CMK (cell line): ENCODE measurements at regions not wholly inside any gene's neighbourhood (a gene's known extent, or its start where the extent isn't known, plus 50 kb on each side); places are given as distances from the start of the nearest gene placed in this dataset.
"Not testable (repeated sequence)": the region's sequence is repeated elsewhere in the genome, so short reads cannot be mapped to it uniquely, and the experiment has no call there.

ENCODE experiments used
- DNase-seq: peaks from one replicate; pipeline ENCODE4 v3.0.0-alpha.2; 2010; ENCODE audit warnings: low read depth

DNA sequence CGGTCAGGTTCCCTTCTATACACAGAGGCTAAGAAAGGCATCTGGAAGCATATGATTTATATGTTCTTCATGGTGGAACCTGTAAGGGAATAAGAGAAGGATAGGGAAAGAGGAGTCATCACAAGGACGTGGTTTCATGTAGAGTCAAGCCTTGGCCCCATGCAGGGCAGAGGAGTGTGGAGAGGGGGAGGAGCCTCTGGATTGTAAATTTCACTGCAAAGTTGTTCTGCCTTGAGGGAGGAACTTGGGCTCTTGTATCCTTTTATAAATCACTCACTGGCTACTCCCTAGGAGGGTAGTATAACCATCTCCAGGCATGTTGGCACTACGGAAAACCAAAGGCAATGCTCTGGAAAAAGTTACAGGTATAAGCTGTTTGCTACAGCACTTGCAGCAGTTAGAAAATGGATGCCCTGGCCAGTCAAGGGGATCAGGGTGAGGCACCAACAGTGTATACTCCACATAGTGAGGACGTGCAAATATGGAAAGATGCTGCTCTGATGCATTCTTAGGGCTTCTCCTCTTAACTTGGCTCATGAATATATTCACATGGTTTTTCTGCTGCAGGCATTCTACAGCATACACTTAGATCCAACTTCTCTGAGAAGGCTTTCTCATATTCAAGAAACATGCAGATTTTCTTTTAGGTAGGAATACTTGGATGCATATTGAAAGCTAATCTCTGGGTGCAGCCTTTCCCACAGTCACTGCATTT, 60.3 kb upstream of the ZNF81 start:
- no peak for DNase-seq

DNA sequence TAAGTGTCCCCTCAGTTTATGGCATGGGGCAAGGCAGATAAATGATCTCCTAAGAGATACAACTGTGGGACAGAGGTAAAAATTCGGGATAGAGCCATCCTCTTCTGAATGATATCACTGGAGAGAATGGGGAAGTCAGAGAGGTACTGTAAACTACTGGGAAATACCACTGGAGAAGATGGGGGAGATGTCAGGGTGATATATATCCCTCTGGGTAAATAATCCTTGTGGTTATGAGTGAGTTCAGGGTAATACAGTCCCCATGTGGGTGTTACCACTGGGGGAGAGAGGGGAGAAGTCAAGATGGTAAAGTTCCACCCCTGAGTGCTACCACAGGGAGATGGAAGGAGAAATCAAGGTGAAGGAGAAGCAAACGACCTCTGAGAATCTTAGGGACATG, 63.9 kb upstream of the ZNF81 start:
- DNase-seq, result no peak

DNA sequence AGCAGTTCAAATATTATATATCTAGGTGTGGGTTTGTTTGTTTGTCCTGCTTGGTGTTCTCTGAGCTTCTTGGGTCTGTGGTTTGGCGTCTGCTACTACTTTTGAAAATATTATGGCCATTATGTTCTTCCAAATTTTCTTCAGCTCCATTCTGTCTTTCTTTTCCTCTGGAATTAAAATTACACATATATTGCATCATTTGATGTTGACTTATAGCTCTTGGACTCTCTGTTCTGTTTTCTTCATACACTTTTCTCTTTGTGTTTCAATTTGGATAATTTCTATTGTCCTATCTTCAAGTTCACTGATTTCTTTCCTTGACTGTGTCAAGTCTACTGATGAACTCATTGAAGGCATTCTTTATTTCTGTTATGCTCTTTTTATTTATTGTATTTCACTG, 65.2 kb upstream of the ZNF81 start:
- no peak for DNase-seq

- not testable (repeated sequence) for DNase-seq
Measured at GRCh38 chrX:47762826-47763225, 73.9 kb upstream of the ZNF81 start.

GRCh38 chrX:47752685-47753084, 84.0 kb upstream of the ZNF81 start:
- no peak for DNase-seq

GRCh38 chrX:47751670-47752069, 85.0 kb upstream of the ZNF81 start:
- DNase-seq, result no peak

DNA sequence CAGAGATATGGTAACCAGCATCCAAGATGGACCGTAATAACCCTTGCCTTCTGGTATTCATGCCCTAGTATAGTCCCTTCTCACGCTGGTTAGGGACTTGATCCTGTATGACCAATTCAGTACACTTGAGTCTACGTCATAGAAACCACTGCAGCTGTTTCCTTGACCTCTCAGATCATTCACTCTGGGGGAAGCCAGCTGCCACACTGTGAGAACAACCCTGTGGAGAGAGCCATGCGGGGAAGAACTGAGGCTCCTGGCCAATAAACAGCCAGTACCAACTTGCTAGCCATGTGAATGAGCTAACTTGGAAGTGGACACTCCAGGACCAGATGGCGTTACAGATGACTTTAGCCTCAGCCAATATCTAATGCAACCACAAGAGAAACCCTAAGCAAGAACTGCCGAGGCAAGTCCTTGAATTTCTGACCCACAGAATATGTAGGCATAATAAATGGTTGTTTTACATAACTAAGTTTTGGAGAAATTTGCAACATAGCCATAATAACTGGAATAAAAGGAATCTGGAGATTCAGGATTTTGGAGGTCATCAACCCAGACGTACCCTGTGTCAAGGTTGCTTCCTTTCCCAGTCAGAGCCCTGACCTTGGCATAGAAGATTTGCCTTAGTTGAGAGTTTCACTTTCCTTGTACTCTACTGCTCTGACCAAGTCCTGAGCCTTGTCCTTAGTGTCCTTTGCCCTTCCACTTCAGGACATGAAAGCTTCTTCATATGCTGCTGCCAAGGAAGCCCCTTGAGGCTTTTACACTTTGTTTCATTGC, 87.3 kb upstream of the ZNF81 start:
- DNase-seq, result no peak

DNA sequence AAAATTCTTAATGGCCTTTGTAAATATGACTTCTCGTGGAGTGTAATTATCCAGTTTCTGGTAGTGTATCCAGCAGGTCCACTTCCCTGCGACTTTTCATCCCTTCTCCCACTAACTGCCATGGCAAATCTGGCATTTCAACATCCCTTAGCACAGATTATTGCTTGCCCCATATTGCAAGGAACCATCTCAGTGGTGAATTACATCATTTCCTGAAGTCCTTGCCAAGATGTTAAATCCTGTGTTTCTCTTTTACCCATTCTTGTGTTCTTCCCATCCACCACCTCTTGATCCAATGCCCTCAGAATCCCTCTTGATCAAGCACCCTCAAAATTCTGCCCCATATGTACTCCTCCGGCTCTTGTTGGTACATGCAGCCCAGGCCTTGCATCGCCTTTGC, 88.1 kb upstream of the ZNF81 start:
- DNase-seq, result no peak

- DNase-seq, result no peak
Measured at GRCh38 chrX:47746446-47746845, 87.5 kb upstream of the UXT start.

DNA sequence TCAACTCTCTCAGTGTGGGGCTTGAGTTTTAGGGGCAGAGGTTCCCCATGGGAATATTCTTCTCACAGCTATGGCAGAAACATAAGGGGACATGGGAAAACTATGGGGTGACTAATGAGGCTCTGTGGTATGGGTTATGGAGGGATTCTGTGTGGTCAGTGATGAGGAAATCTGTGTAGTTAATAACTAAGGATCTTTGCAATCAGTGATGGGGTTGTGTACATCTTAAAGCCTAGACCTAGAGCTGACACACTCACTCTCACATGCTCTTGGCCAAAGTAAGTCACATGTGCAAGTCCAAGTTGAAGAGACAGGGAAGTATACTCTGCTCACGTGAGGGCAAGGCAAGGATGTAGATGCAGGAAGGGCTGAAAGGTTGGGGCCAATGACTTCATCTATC, 86.4 kb upstream of the UXT start:
- no peak for DNase-seq

- DNase-seq, result no peak
Measured at GRCh38 chrX:47743504-47743903, 84.5 kb upstream of the UXT start.

DNA sequence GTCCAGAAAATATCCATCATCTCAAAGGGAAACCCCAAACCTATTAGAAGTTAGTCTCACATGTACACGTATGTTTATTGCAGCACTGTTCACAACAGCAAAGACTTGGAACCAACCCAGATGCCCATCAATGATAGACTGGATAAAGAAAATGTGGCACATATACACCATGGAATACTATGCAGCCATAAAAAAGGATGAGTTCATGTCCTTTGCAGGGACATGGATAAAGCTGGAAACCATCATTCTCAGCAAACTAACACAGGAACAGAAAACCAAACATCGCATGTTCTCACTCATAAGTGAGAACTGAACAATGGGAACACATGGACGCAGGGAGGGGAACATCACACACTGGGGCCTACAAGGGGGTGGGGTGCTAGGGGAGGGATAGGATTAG, 79.9 kb upstream of the UXT start:
- not testable (repeated sequence) for DNase-seq

- no peak for DNase-seq
Measured at GRCh38 chrX:47723689-47724088, 64.7 kb upstream of the UXT start.

DNA sequence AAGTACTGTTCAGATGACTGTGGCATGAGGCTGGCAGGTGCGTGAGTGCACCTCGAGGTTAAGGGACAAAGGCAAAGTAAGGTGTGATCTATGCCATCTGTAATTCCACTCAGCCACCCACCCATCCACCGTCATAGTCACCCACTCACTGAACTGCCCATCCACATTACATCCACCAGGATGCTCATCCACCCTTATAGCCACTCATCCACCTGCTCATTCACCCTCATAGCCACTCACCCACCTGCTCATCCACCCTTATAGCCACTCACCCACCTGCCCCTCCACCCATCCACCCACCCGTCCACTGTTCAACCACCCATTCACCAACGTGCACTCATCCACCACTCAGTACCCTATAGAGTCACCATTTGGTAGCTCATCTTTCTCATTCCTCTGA, 64.1 kb upstream of the UXT start:
- no peak for DNase-seq

DNA sequence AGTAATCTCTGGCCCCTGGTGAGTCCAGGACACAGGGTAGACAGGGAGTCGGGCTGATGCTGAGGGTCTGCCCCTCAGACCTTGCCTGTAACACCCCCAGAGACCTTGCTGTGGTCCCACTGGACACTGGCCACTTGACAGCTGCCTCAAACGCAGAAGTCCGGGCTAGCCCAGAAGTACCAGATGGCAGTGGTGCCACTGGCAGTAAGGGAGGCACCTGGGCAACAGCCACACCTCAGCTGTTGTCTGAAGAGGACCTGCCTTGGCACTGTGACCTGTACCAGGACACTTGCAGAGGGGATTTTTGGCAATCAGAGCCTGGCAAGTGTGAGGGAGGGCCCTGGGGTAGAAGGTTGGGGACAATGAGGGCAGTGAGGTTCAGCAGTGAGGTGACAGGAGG, 63.3 kb upstream of the UXT start:
- no peak for DNase-seq

DNA sequence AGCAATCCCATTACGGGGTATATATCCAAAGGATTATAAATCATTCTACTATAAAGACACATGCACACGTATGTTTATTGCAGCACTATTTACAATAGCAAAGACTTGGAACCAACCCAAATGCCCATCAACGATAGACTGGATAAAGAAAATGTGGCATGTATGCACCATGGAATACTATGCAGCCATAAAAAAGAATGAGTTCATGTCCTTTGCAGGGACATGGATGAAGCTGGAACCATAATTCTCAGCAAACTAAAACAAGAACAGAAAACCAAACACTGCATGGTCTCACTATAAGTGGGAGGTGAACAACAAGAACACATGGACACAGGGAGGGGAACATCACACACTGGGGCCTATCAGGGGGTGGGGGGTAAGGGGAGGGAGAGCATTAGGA, 56.1 kb upstream of the UXT start:
- DNase-seq, result not testable (repeated sequence)

DNA sequence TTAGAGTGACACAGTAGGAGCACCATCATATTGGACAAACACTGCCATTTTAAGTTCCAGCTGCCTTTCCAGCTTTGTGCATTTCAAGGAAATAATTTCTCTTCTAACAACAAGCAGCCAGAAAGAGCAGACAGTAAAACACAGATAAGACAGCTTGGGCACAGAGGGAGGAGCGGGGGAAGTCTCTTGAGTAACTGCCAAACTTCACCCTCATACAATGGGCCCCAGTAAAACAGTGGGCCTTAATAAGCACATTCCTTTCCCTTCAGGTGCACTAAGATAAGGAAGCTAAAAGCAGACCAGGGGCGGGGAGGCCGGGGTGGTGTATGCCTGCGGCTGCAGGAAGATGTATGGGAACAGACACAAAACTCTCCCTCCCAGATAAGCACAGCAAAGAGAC, 53.7 kb upstream of the UXT start:
- DNase-seq, result peak; percentile 41

DNA sequence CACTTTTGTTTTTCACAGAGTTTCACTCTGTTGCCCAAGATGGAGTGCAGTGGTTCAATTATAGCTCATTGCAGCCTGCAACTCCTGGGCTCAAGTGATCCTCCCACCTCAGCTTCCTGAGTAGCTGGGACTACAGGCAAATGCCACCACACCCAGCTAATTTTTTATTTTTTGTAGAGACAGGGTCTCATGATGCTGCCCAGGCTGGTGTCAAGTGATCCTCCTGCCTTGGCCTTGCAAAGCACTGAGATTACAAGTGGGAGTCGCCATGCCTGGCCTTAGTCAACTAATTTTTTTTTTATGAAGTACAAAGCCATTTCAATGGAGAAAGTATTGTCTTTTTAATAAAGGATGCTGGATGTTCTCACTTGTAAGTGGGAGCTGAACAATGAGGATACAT, 51.3 kb upstream of the UXT start:
- DNase-seq, result no peak
